ENCODE measurements at regions not wholly inside any gene's neighbourhood (a gene's known extent, or its start where the extent isn't known, plus 50 kb on each side); places are given as distances from the start of the nearest gene placed in this dataset.

DNA sequence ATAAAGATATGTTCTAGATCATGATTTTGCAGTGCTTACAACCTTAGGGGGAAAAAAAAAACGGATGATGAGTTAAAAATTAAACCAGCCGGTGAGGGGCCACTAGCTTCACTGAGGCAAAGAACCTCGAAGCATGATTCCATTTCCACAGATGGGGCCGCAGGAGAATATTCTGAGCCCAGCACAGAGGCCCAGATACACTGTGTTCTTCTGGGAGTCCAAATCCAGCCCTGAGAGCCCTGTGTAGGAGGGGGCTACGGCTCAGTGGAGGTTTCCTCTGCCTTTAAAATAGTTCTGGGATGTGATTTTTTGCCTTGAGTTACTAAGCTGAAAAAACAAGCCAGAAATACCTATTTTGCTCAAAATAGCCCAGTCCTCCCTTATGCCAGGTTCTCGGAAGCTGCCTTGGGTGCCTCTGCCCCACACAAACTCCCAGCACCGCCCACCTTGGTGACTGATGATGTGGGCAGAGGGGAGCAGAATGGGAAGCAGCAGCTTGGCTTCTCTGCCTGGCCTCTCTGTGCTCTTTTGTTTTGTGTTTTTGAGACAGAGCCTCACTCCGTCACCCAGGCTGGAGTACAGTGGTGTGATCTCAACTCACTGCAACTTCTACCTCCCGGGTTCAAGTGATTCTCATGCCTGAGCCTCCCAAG lies 105.4 kb upstream of the BCL2L14 start:
- H3K4me3 Mint-ChIP-seq, result no peak overlapping the region
- no peaks in the 10 kb centered on the region for H3K27me3 Mint-ChIP-seq
- no peak overlapping the region for H3K27ac Mint-ChIP-seq (ENCODE audit: low read depth)
- ATAC-seq (replicated peaks; ENCODE audit: extremely low read depth, poor library complexity, severe bottlenecking) (no peak), DNase-seq (ENCODE audit: low spot score in 2 of 2) (no peak)
- peaks cover 11% of the 10 kb centered on the region for H3K4me1 Mint-ChIP-seq
- H3K36me3 Mint-ChIP-seq (ENCODE audit: insufficient read depth), result peaks cover 2% of the 10 kb centered on the region
- no peaks in the 10 kb centered on the region for H3K9me3 Mint-ChIP-seq

DNA sequence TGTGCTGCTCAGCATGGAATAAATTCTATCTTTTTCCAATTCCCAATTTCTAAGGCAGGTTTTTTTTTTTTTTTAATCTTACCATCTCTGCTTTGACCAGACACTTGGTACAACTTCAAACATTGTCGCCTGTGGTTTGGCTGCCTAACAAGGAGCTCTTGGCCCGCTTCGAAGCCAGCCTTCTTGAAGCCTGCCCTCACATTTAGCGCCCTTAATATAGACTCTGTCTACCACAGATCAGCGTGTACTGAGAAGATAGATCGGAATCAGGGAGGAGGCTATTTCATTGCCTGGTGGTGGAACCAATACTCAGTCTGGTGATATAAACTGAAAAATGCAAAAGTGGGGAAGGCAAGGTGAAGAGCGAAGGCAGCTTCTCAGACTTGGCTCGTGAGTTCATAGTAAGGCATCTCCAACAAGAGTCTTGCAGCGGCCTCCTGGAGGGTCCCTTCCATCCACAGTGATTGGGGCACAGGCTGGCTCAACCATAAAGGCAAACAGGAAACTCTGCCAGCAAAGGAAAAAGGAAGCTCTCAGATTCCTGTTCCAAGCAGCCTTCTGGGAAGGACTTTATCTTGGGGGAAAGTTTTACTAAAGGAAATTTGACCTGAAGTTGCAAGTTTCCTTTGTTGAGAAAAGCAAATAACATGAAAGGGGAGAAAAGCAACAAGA lies 103.2 kb upstream of the BCL2L14 start:
- H3K27ac Mint-ChIP-seq (ENCODE audit: low read depth), result no peak overlapping the region
- DNase-seq (ENCODE audit: low spot score in 2 of 2) (no peak), ATAC-seq (replicated peaks; ENCODE audit: extremely low read depth, poor library complexity, severe bottlenecking) (no peak)
- H3K36me3 Mint-ChIP-seq (ENCODE audit: insufficient read depth), result peaks cover 2% of the 10 kb centered on the region
- peaks cover 11% of the 10 kb centered on the region for H3K4me1 Mint-ChIP-seq
- H3K27me3 Mint-ChIP-seq, result no peaks in the 10 kb centered on the region
- H3K4me3 Mint-ChIP-seq, result no peak overlapping the region
- no peaks in the 10 kb centered on the region for H3K9me3 Mint-ChIP-seq

DNA sequence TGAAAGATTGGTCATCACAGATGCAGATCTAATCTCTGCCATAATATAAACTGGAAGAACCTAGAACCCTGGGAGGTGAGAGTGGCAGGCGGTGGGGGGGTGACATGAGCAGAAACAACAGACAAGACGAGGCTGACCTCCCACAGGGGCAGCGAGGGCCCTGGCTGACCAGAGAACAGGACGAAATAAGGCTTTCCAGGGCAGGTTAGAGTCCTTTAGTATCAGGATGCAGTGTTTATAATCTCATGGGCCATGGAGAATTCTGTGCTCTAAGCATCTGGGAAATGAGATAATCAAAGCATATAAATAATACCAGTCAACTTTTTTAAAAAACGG lies 102.7 kb upstream of the BCL2L14 start:
- peaks cover 11% of the 10 kb centered on the region for H3K4me1 Mint-ChIP-seq
- no peak for ATAC-seq (replicated peaks; ENCODE audit: extremely low read depth, poor library complexity, severe bottlenecking)
- H3K27ac Mint-ChIP-seq (ENCODE audit: low read depth), result no peak overlapping the region
- no peaks in the 10 kb centered on the region for H3K27me3 Mint-ChIP-seq
- no peaks in the 10 kb centered on the region for H3K9me3 Mint-ChIP-seq
- DNase-seq (ENCODE audit: low spot score in 2 of 2), result no peak
- H3K4me3 Mint-ChIP-seq, result no peak overlapping the region
- peaks cover 2% of the 10 kb centered on the region for H3K36me3 Mint-ChIP-seq (ENCODE audit: insufficient read depth)

DNA sequence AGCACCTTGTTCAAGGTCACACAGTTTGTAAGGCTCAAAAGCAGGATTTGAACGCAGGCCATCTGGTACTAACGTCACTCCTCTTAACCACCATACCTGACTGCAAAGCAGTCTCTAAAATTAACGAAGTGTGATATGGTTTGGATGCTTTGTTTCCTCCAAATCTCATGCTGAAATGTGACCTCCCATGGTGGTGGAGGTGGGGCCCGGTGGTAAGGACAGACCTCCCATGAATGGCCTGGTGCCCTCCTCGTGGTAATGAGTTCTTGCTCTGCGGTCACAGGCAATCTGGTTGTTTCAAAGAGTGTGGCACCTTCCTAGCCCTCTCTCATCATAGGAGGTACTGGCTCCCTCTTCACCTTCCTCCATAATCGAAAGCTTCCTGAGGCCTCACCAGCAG lies 102.2 kb upstream of the BCL2L14 start:
- Mint-ChIP-seq H3K27ac (ENCODE audit: low read depth) (no peak overlapping the region), H3K4me3 (no peak overlapping the region), H3K27me3 (no peaks in the 10 kb centered on the region), H3K9me3 (no peaks in the 10 kb centered on the region), H3K4me1 (peaks cover 10% of the 10 kb centered on the region), H3K36me3 (ENCODE audit: insufficient read depth) (peaks cover 2% of the 10 kb centered on the region)
- DNase-seq (ENCODE audit: low spot score in 2 of 2) (no peak), ATAC-seq (replicated peaks; ENCODE audit: extremely low read depth, poor library complexity, severe bottlenecking) (no peak)

GRCh38 chr12:11969437-11970154 lies 101.1 kb upstream of the BCL2L14 start:
- Mint-ChIP-seq H3K9me3 (no peaks in the 10 kb centered on the region), H3K36me3 (ENCODE audit: insufficient read depth) (peaks cover 2% of the 10 kb centered on the region), H3K27me3 (no peaks in the 10 kb centered on the region), H3K4me1 (peaks cover 11% of the 10 kb centered on the region), H3K4me3 (no peak overlapping the region), H3K27ac (ENCODE audit: low read depth) (no peak overlapping the region)
- ATAC-seq (replicated peaks; ENCODE audit: extremely low read depth, poor library complexity, severe bottlenecking), result no peak
- DNase-seq (ENCODE audit: low spot score in 2 of 2), result no peak

GRCh38 chr12:11970155-11970520 lies 100.6 kb upstream of the BCL2L14 start:
- DNase-seq (ENCODE audit: low spot score in 2 of 2), result no peak
- Mint-ChIP-seq H3K27ac (ENCODE audit: low read depth) (no peak overlapping the region), H3K4me1 (peaks cover 11% of the 10 kb centered on the region), H3K9me3 (no peaks in the 10 kb centered on the region), H3K4me3 (no peak overlapping the region), H3K36me3 (ENCODE audit: insufficient read depth) (no peaks in the 10 kb centered on the region), H3K27me3 (no peaks in the 10 kb centered on the region)
- ATAC-seq (replicated peaks; ENCODE audit: extremely low read depth, poor library complexity, severe bottlenecking), result no peak

DNA sequence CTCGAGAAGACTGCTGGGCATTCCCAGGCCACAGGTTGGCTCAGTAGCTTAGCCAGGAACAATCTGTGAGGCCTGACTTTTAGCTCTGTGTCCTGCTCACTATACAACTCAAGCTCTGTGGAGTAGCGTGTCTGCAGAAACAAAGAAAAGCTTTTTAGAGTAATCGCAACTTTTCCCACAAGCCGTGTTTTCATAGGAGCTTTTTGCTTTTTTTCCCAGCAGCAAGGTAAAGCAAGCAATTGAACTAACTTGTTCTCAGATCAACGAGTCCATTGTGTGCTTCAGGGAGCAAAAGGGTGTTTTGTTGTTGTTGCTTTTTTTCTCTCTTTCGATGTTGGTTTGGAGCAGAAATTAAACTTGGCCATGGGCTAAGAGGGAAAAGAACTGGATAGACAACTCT lies 97.3 kb upstream of the BCL2L14 start:
- ATAC-seq (replicated peaks; ENCODE audit: extremely low read depth, poor library complexity, severe bottlenecking) (no peak), DNase-seq (ENCODE audit: low spot score in 2 of 2) (no peak)
- Mint-ChIP-seq H3K4me3 (no peak overlapping the region), H3K27ac (ENCODE audit: low read depth) (no peak overlapping the region), H3K9me3 (no peaks in the 10 kb centered on the region), H3K4me1 (peaks cover 9% of the 10 kb centered on the region), H3K36me3 (ENCODE audit: insufficient read depth) (no peaks in the 10 kb centered on the region), H3K27me3 (no peaks in the 10 kb centered on the region)

GRCh38 chr12:11976005-11976404 lies 94.7 kb upstream of the BCL2L14 start:
- peaks cover 18% of the 10 kb centered on the region for H3K4me1 Mint-ChIP-seq
- no peak for ATAC-seq (replicated peaks; ENCODE audit: extremely low read depth, poor library complexity, severe bottlenecking)
- H3K9me3 Mint-ChIP-seq, result no peaks in the 10 kb centered on the region
- H3K27me3 Mint-ChIP-seq, result no peaks in the 10 kb centered on the region
- peaks cover under 1% of the 10 kb centered on the region for H3K36me3 Mint-ChIP-seq (ENCODE audit: insufficient read depth)
- no peak for DNase-seq (ENCODE audit: low spot score in 2 of 2)
- H3K27ac Mint-ChIP-seq (ENCODE audit: low read depth), result no peak overlapping the region
- H3K4me3 Mint-ChIP-seq, result no peak overlapping the region

- no peak overlapping the region for H3K4me3 Mint-ChIP-seq
- H3K27ac Mint-ChIP-seq (ENCODE audit: low read depth), result peak overlapping the region; percentile 89
- peaks cover 33% of the 10 kb centered on the region for H3K4me1 Mint-ChIP-seq
- DNase-seq (ENCODE audit: low spot score in 2 of 2), result no peak
- H3K27me3 Mint-ChIP-seq, result no peaks in the 10 kb centered on the region
- peaks cover 1% of the 10 kb centered on the region for H3K36me3 Mint-ChIP-seq (ENCODE audit: insufficient read depth)
- ATAC-seq (replicated peaks; ENCODE audit: extremely low read depth, poor library complexity, severe bottlenecking), result no peak
- H3K9me3 Mint-ChIP-seq, result no peaks in the 10 kb centered on the region
Measured at GRCh38 chr12:11978726-11979384, 91.9 kb upstream of the BCL2L14 start.

- peaks cover 37% of the 10 kb centered on the region for H3K4me1 Mint-ChIP-seq
- H3K9me3 Mint-ChIP-seq, result no peaks in the 10 kb centered on the region
- peak overlapping the region; percentile 89 for H3K27ac Mint-ChIP-seq (ENCODE audit: low read depth)
- peaks cover 1% of the 10 kb centered on the region for H3K36me3 Mint-ChIP-seq (ENCODE audit: insufficient read depth)
- H3K27me3 Mint-ChIP-seq, result no peaks in the 10 kb centered on the region
- ATAC-seq (replicated peaks; ENCODE audit: extremely low read depth, poor library complexity, severe bottlenecking) (no peak), DNase-seq (ENCODE audit: low spot score in 2 of 2) (no peak)
- peak overlapping the region; percentile 36 for H3K4me3 Mint-ChIP-seq
Measured at GRCh38 chr12:11980115-11980514, 90.6 kb upstream of the BCL2L14 start.

- ATAC-seq (replicated peaks; ENCODE audit: extremely low read depth, poor library complexity, severe bottlenecking) (peak; percentile 93), DNase-seq (ENCODE audit: low spot score in 2 of 2) (peak; percentile 28 to 59)
- Mint-ChIP-seq H3K9me3 (no peaks in the 10 kb centered on the region), H3K27me3 (no peaks in the 10 kb centered on the region), H3K4me1 (peaks cover 37% of the 10 kb centered on the region), H3K36me3 (ENCODE audit: insufficient read depth) (peaks cover 1% of the 10 kb centered on the region), H3K27ac (ENCODE audit: low read depth) (peak overlapping the region; percentile 89), H3K4me3 (peak overlapping the region; percentile 51)
Measured at GRCh38 chr12:11981121-11981733, 89.5 kb upstream of the BCL2L14 start.

GRCh38 chr12:11984417-11984816 lies 86.3 kb upstream of the BCL2L14 start:
- Mint-ChIP-seq H3K4me1 (peaks cover 31% of the 10 kb centered on the region), H3K36me3 (ENCODE audit: insufficient read depth) (peaks cover 1% of the 10 kb centered on the region), H3K9me3 (no peaks in the 10 kb centered on the region), H3K27ac (ENCODE audit: low read depth) (no peak overlapping the region), H3K4me3 (no peak overlapping the region), H3K27me3 (no peaks in the 10 kb centered on the region)
- DNase-seq (ENCODE audit: low spot score in 2 of 2) (no peak), ATAC-seq (replicated peaks; ENCODE audit: extremely low read depth, poor library complexity, severe bottlenecking) (no peak)
